IMR-90 (cell line): ENCODE measurements at regions not wholly inside any gene's neighbourhood (a gene's known extent, or its start where the extent isn't known, plus 50 kb on each side); places are given as distances from the start of the nearest gene placed in this dataset.

Experiments
- ATAC-seq: fragments of 200-7000 bp; cut with Tn5 transposase; 2 replicates; pipeline ENCODE4 v1.9.1; 2020; ENCODE audit warnings: low read depth, mild to moderate bottlenecking, moderate library complexity
- BruUV-seq: library from RNA; stranded (reverse); fragments of 400-500 nt; replicated peaks from 2 replicates; lab custom pipeline; 2021; lab: Mats Ljungman, UMichigan
- CTCF ChIA-PET: fragments of 300-600 bp; formaldehyde crosslinking; extraction: SDS; loops from one replicate; lab custom pipeline; 2021; ENCODE audit warnings: antibody characterized with exemption; lab: Yijun Ruan, JAX
- POLR2A ChIA-PET: fragments of 300-600 bp; sonication (Branson Sonifier 250); formaldehyde crosslinking; loops from one replicate; lab custom pipeline; 2022; ENCODE audit warnings: antibody characterized with exemption; ENCODE audit not compliant: unreplicated experiment; lab: Charles Lee
- DNase-seq: peaks from one replicate; pipeline ENCODE4 v3.0.0; 2013
- H2AFZ ChIP-seq: replicated peaks from 2 replicates; pipeline ENCODE3; 2013; ENCODE audit warnings: low read length, mild to moderate bottlenecking; ENCODE audit not compliant: poor library complexity
- H2AK5ac ChIP-seq: 2 replicates; pipeline ENCODE4 v1.6.1; 2013; ENCODE audit warnings: low read depth, low read length, inconsistent platforms
- H2AK9ac ChIP-seq: replicated peaks from 2 replicates; pipeline ENCODE3; 2013; ENCODE audit warnings: mild to moderate bottlenecking, low read depth, low read length, moderate library complexity; ENCODE audit not compliant: poor library complexity
- H2BK120ac ChIP-seq: 2 replicates; pipeline ENCODE4 v1.6.1; 2013; ENCODE audit warnings: low read depth, low read length, inconsistent platforms
- H2BK15ac ChIP-seq: 3 replicates; pipeline ENCODE4 v1.6.1; 2013; ENCODE audit warnings: low read depth, low read length, inconsistent platforms
- H2BK20ac ChIP-seq: 2 replicates; pipeline ENCODE4 v1.6.1; 2013; ENCODE audit warnings: low read depth, mild to moderate bottlenecking, inconsistent platforms, low read length, moderate library complexity
- H2BK5ac ChIP-seq: 2 replicates; pipeline ENCODE4 v1.6.1; 2013; ENCODE audit warnings: mild to moderate bottlenecking, low read depth, low read length, inconsistent platforms; ENCODE audit not compliant: poor library complexity, severe bottlenecking
- H3K14ac ChIP-seq: replicated peaks from 2 replicates; pipeline ENCODE4 v1.6.1; 2013; ENCODE audit warnings: low read depth, low read length, inconsistent platforms
- H3K18ac ChIP-seq: 2 replicates; pipeline ENCODE4 v1.6.1; 2013; ENCODE audit warnings: low read depth, low read length, control low read depth
- H3K23ac ChIP-seq: 2 replicates; pipeline ENCODE4 v1.6.1; 2013; ENCODE audit warnings: low read depth, low read length, inconsistent platforms
- H3K27ac ChIP-seq: 2 replicates; pipeline ENCODE4 v1.5.1; 2013; ENCODE audit warnings: mild to moderate bottlenecking, control low read depth, low read length; ENCODE audit not compliant: insufficient read depth
- H3K27me3 ChIP-seq: 2 replicates; pipeline ENCODE4 v1.6.1; 2013; ENCODE audit warnings: low read length; ENCODE audit not compliant: control insufficient read depth, insufficient read depth
- H3K36me3 ChIP-seq: 2 replicates; pipeline ENCODE4 v1.6.1; 2013; ENCODE audit warnings: low read length, mixed read lengths; ENCODE audit not compliant: control insufficient read depth, insufficient read depth
- H3K4ac ChIP-seq: 2 replicates; pipeline ENCODE4 v1.6.1; 2013; ENCODE audit warnings: low read depth, low read length, inconsistent platforms
- H3K4me1 ChIP-seq: 2 replicates; pipeline ENCODE4 v1.6.1; 2013; ENCODE audit warnings: low read length, mixed read lengths; ENCODE audit not compliant: control insufficient read depth, insufficient read depth
- H3K4me2 ChIP-seq: 2 replicates; pipeline ENCODE4 v1.6.1; 2013; ENCODE audit warnings: low read depth, mild to moderate bottlenecking, control low read depth, low read length, moderate library complexity
- H3K4me3 ChIP-seq: 2 replicates; pipeline ENCODE4 v1.5.1; 2013; ENCODE audit warnings: low read depth, mild to moderate bottlenecking, control low read depth, low read length, moderate library complexity; ENCODE audit not compliant: insufficient read depth
- H3K56ac ChIP-seq: 2 replicates; pipeline ENCODE4 v1.6.1; 2013; ENCODE audit warnings: low read length, inconsistent platforms; ENCODE audit not compliant: insufficient read depth; ENCODE audit errors: extremely low read depth
- H3K79me1 ChIP-seq, 2 experiments: 2 replicates each; pipeline ENCODE4 v1.6.1; 2013; ENCODE audit warnings: low read length in 2 of 2, inconsistent platforms in 1 of 2, low read depth in 1 of 2
- H3K9ac ChIP-seq: 2 replicates; pipeline ENCODE4 v1.6.1; 2013; ENCODE audit warnings: low read depth, low read length, control low read depth
- H3K9me1 ChIP-seq: 2 replicates; pipeline ENCODE4 v1.6.1; 2013; ENCODE audit warnings: low read length, inconsistent platforms; ENCODE audit not compliant: insufficient read depth
- H3K9me3 ChIP-seq: 2 replicates; pipeline ENCODE4 v1.6.1; 2013; ENCODE audit warnings: low read length; ENCODE audit not compliant: control insufficient read depth, insufficient read depth
- H4K20me1 ChIP-seq: 2 replicates; pipeline ENCODE4 v1.6.1; 2013; ENCODE audit warnings: low read length, inconsistent platforms; ENCODE audit not compliant: insufficient read depth
- H4K5ac ChIP-seq: 2 replicates; pipeline ENCODE4 v1.6.1; 2013; ENCODE audit warnings: mild to moderate bottlenecking, low read depth, low read length, control low read depth
- H4K8ac ChIP-seq, 2 experiments: 2 replicates each; pipeline ENCODE4 v1.6.1; 2013; ENCODE audit warnings: low read depth in 2 of 2, low read length in 2 of 2, control low read depth in 1 of 2, inconsistent platforms in 1 of 2
- H4K91ac ChIP-seq: 2 replicates; pipeline ENCODE4 v1.6.1; 2013; ENCODE audit warnings: low read depth, low read length, inconsistent platforms; ENCODE audit not compliant: insufficient read depth
- BHLHE40 ChIP-seq: fragments of 150-350 bp; IDR thresholded peaks from 2 replicates; pipeline ENCODE4 v1.6.1; 2016; ENCODE audit warnings: mild to moderate bottlenecking, low read depth, low read length
- CEBPB ChIP-seq: IDR thresholded peaks from 2 replicates; pipeline ENCODE4 v1.6.1; 2012; ENCODE audit warnings: low read depth, low read length, improper control_type of control experiment
- ELK1 ChIP-seq: fragments of 150-350 bp; IDR thresholded peaks from 2 replicates; pipeline ENCODE4 v1.6.1; 2016; ENCODE audit warnings: low read depth, mild to moderate bottlenecking, low read length, moderate library complexity, borderline replicate concordance
- FOS ChIP-seq: fragments of 150-350 bp; IDR thresholded peaks from 2 replicates; pipeline ENCODE4 v1.6.1; 2016; ENCODE audit warnings: low read depth, low read length
- MAFK ChIP-seq: IDR thresholded peaks from 2 replicates; pipeline ENCODE4 v1.6.1; 2012; ENCODE audit warnings: low read depth, low read length, improper control_type of control experiment
- MAZ ChIP-seq: IDR thresholded peaks from 2 replicates; pipeline ENCODE4 v1.6.1; 2012; ENCODE audit warnings: low read depth, mild to moderate bottlenecking, low read length, improper control_type of control experiment, moderate library complexity, borderline replicate concordance
- NFE2L2 ChIP-seq: fragments of 150-350 bp; IDR thresholded peaks from 2 replicates; pipeline ENCODE4 v1.6.1; 2016; ENCODE audit warnings: low read depth, mild to moderate bottlenecking, low read length
- RFX5 ChIP-seq: IDR thresholded peaks from 2 replicates; pipeline ENCODE4 v1.8.0; 2012; ENCODE audit warnings: low read depth, mild to moderate bottlenecking, low read length, moderate library complexity
- WGBS, 2 experiments: methylation state at CpG; one replicate each; pipeline versions ENCODE4 v1.1.5 to v1.1.7; 2013; ENCODE audit warnings: missing lambda C conversion rate in 2 of 2; ENCODE audit not compliant: insufficient read length in 1 of 2; ENCODE audit errors: extremely low coverage in 2 of 2; 5-methylcytosine and 5-hydroxymethylcytosine counted together
- dilution Hi-C: fragments of 300-500 bp; cut with HindIII; formaldehyde crosslinking; loops from one replicate; pipeline ENCODE4 v1.14.3; 2018; ENCODE audit warnings: low sequenced_read_pairs; ENCODE audit not compliant: unreplicated experiment
- in situ Hi-C: fragments of 300-500 bp; cut with MboI; formaldehyde crosslinking; loops from 3 replicates; pipeline ENCODE4 v1.14.3; 2019; ENCODE audit warnings: low sequenced_read_pairs, inconsistent platforms, mixed read lengths
- intact Hi-C: fragments of 100-400 bp; cut with micrococcal nuclease; formaldehyde crosslinking; loops from 2 replicates; pipeline ENCODE4 v1.10.0; 2022
- TF ChIP-seq, protein P1 (sequence below): fragments of 150-350 bp; IDR thresholded peaks from 2 replicates; pipeline ENCODE4 v1.6.1; 2017; ENCODE audit warnings: mild to moderate bottlenecking, antibody characterized with exemption, low read length, low read depth

DNA sequence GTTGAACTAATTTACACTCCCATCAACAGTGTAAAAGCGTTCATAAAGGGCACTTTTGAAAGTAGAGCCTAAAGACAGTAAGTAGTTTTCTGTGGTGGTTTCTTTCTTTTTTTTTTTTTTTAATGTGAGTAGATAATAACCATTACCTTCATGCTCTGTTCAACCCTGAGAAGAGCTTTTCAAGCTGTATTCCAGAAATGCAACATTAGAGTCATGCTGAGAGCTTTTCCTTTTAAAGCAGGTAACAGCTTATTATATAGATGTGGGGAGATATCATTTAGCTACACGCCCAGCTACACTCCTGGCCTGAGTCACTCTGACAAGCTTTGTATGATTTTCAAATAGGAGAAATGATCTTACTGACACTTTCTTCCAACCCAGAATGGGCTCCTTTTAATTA, 96.2 kb upstream of the ARHGEF26 start:
- no peak overlapping the region for H2BK20ac ChIP-seq
- H4K91ac ChIP-seq: no peak overlapping the region
- H3K36me3 ChIP-seq: no peaks in the 10 kb centered on the region
- CTCF ChIA-PET: no interaction called here
- H3K4me3 ChIP-seq: no peak overlapping the region
- H3K4me1 ChIP-seq: no peaks in the 10 kb centered on the region
- H3K56ac ChIP-seq: no peak overlapping the region
- no peak overlapping the region for H2BK5ac ChIP-seq
- no peaks in the 10 kb centered on the region for H4K20me1 ChIP-seq
- no peak overlapping the region for H2BK15ac ChIP-seq
- no peak overlapping the region for H4K5ac ChIP-seq
- intact Hi-C loops: no loop called here
- dilution Hi-C loops: no loop called here
- no peaks in the 10 kb centered on the region for H3K79me1 ChIP-seq
- H2AK5ac ChIP-seq: no peak overlapping the region
- no peak overlapping the region for H2AK9ac ChIP-seq
- H3K27ac ChIP-seq: no peak overlapping the region
- no CpG with 5 or more reads among the region's 2 CpGs for WGBS, 2 experiments
- DNase-seq: no peak
- H3K14ac ChIP-seq: no peak overlapping the region
- no peak overlapping the region for H2BK120ac ChIP-seq
- no peak overlapping the region for H3K4ac ChIP-seq
- in situ Hi-C loops: no loop called here
- no peak for ATAC-seq
- H3K27me3 ChIP-seq: no peaks in the 10 kb centered on the region
- H3K4me2 ChIP-seq: no peak overlapping the region
- no peaks in the 10 kb centered on the region for H3K9me1 ChIP-seq
- no peak overlapping the region for H3K9ac ChIP-seq
- no peak for TF ChIP-seq CEBPB
- no peak for TF ChIP-seq MAFK
- TF ChIP-seq BHLHE40: no peak
- no peak for TF ChIP-seq ELK1
- TF ChIP-seq, protein P1, sequence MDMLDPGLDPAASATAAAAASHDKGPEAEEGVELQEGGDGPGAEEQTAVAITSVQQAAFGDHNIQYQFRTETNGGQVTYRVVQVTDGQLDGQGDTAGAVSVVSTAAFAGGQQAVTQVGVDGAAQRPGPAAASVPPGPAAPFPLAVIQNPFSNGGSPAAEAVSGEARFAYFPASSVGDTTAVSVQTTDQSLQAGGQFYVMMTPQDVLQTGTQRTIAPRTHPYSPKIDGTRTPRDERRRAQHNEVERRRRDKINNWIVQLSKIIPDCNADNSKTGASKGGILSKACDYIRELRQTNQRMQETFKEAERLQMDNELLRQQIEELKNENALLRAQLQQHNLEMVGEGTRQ: no peak
- no peak for TF ChIP-seq MAZ
- no peak for TF ChIP-seq RFX5
- TF ChIP-seq FOS: no peak
- TF ChIP-seq NFE2L2: no peak
- no peak overlapping the region for H2AFZ ChIP-seq
- POLR2A ChIA-PET: no interaction called here
- H3K23ac ChIP-seq: no peak overlapping the region
- no peak overlapping the region for H4K8ac ChIP-seq
- BruUV-seq: no TSS peak
- no peaks in the 10 kb centered on the region for H3K9me3 ChIP-seq
- H3K18ac ChIP-seq: no peak overlapping the region
